ENCODE measurements at regions not wholly inside any gene's neighbourhood (a gene's known extent, or its start where the extent isn't known, plus 50 kb on each side); places are given as distances from the start of the nearest gene placed in this dataset.

GRCh38 chr3:145798007-145798406 lies 363.0 kb downstream of the PLOD2 start:
- ATAC-seq (ENCODE audit: poor library complexity) (no peak), DNase-seq (no peak)
- TF ChIP-seq CTCF (IDR thresholded peaks at IDR 0.05): no peak
- no peaks in the 10 kb centered on the region for H3K4me1 ChIP-seq (ENCODE audit: insufficient read depth, low read length)
- no peaks in the 10 kb centered on the region for H3K36me3 Mint-ChIP-seq (ENCODE audit: low read depth)
- H3K4me1 Mint-ChIP-seq (ENCODE audit: low read depth): no peaks in the 10 kb centered on the region
- no peaks in the 10 kb centered on the region for H3K36me3 ChIP-seq (ENCODE audit: insufficient read depth, low read length)
- no peak overlapping the region for H3K4me3 Mint-ChIP-seq
- CTCF ChIA-PET: no interaction called here
- H3K27ac Mint-ChIP-seq: no peak overlapping the region
- H3K9me3 ChIP-seq (ENCODE audit: control insufficient read depth in 1 of 2, insufficient read depth in 1 of 2, low read length in 2 of 2): peaks cover 0 to 5% of the 10 kb centered on the region in 2 experiments
- H3K9me3 Mint-ChIP-seq: peaks cover 7% of the 10 kb centered on the region
- H3K27me3 Mint-ChIP-seq: no peaks in the 10 kb centered on the region
- no peak overlapping the region for H3K4me3 ChIP-seq (ENCODE audit: low read length)
- H3K27me3 ChIP-seq (ENCODE audit: control insufficient read depth in 1 of 2, insufficient read depth in 2 of 2, low read length in 2 of 2): no peaks in the 10 kb centered on the region
- no peak overlapping the region for H3K27ac ChIP-seq (ENCODE audit: low read depth in 1 of 2, low read length in 2 of 2)
- POLR2A ChIA-PET: no interaction called here
- intact Hi-C loops (cut with DNase I, micrococcal nuclease): loop anchor here in 1 of 2 experiments (5.0 kb wide), 1 partner anchor 916 kb away; no protein-coding TSS in a partner anchor

GRCh38 chr3:145798696-145799537 lies 362.1 kb downstream of the PLOD2 start:
- ChIA-PET POLR2A (no interaction called here), CTCF (no interaction called here)
- no peaks in the 10 kb centered on the region for H3K27me3 ChIP-seq (ENCODE audit: control insufficient read depth in 1 of 2, insufficient read depth in 2 of 2, low read length in 2 of 2)
- peaks cover 0 to 5% of the 10 kb centered on the region in 2 experiments for H3K9me3 ChIP-seq (ENCODE audit: control insufficient read depth in 1 of 2, insufficient read depth in 1 of 2, low read length in 2 of 2)
- peaks cover 4% of the 10 kb centered on the region for H3K9me3 Mint-ChIP-seq
- no peaks in the 10 kb centered on the region for H3K27me3 Mint-ChIP-seq
- no peak overlapping the region for H3K27ac ChIP-seq (ENCODE audit: low read depth in 1 of 2, low read length in 2 of 2)
- no peaks in the 10 kb centered on the region for H3K4me1 ChIP-seq (ENCODE audit: insufficient read depth, low read length)
- no peak overlapping the region for H3K27ac Mint-ChIP-seq
- no peak overlapping the region for H3K4me3 Mint-ChIP-seq
- H3K36me3 Mint-ChIP-seq (ENCODE audit: low read depth): no peaks in the 10 kb centered on the region
- H3K36me3 ChIP-seq (ENCODE audit: insufficient read depth, low read length): no peaks in the 10 kb centered on the region
- no peak for TF ChIP-seq CTCF (IDR thresholded peaks at IDR 0.05)
- intact Hi-C loops (cut with DNase I, micrococcal nuclease): loop anchor here in 1 of 2 experiments (5.0 kb wide), 1 partner anchor 917 kb away; no protein-coding TSS in a partner anchor
- DNase-seq (no peak), ATAC-seq (ENCODE audit: poor library complexity) (no peak)
- H3K4me1 Mint-ChIP-seq (ENCODE audit: low read depth): no peaks in the 10 kb centered on the region
- no peak overlapping the region for H3K4me3 ChIP-seq (ENCODE audit: low read length)

GRCh38 chr3:145801696-145802095 lies 359.3 kb downstream of the PLOD2 start:
- Mint-ChIP-seq H3K27ac (no peak overlapping the region), H3K4me3 (no peak overlapping the region), H3K9me3 (peaks cover 4% of the 10 kb centered on the region), H3K4me1 (ENCODE audit: low read depth) (no peaks in the 10 kb centered on the region), H3K36me3 (ENCODE audit: low read depth) (no peaks in the 10 kb centered on the region), H3K27me3 (no peaks in the 10 kb centered on the region)
- no peaks in the 10 kb centered on the region for H3K4me1 ChIP-seq (ENCODE audit: insufficient read depth, low read length)
- no peaks in the 10 kb centered on the region for H3K27me3 ChIP-seq (ENCODE audit: control insufficient read depth in 1 of 2, insufficient read depth in 2 of 2, low read length in 2 of 2)
- no peak for TF ChIP-seq CTCF (IDR thresholded peaks at IDR 0.05)
- H3K9me3 ChIP-seq (ENCODE audit: control insufficient read depth in 1 of 2, insufficient read depth in 1 of 2, low read length in 2 of 2): peaks cover 0 to 9% of the 10 kb centered on the region in 2 experiments
- POLR2A ChIA-PET: no interaction called here
- H3K4me3 ChIP-seq (ENCODE audit: low read length): no peak overlapping the region
- CTCF ChIA-PET: no interaction called here
- H3K36me3 ChIP-seq (ENCODE audit: insufficient read depth, low read length): no peaks in the 10 kb centered on the region
- DNase-seq (no peak), ATAC-seq (ENCODE audit: poor library complexity) (no peak)
- intact Hi-C loops (cut with DNase I, micrococcal nuclease): no loop called here
- H3K27ac ChIP-seq (ENCODE audit: low read depth in 1 of 2, low read length in 2 of 2): no peak overlapping the region
